ENCODE measurements at regions not wholly inside any gene's neighbourhood (a gene's known extent, or its start where the extent isn't known, plus 50 kb on each side); places are given as distances from the start of the nearest gene placed in this dataset.

DNA sequence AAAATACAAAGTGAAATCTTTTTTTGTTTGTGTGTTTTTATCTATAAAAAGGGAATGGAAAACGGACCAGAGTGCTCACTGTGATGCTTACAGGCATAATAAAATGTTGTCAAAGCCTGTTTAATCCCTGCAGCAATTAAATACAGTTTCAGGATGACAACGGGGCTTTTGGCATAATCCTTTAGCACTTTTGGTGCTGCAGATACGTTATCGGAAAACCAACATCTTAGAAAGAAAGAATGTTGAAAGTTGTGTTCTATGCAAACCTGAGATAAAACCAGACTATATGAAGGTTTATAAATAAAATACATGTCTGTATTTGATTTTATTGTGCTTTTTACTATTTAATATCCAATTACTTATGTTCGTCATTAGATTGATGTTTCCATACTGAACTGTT is 307.4 kb upstream of the DAB2 start:
- Histone ChIP-seq H3K27ac (ENCODE audit: insufficient read depth, low read length) (no peak overlapping the region), H2AFZ (ENCODE audit: low read length) (no peak overlapping the region), H3K4me2 (ENCODE audit: extremely low read depth, insufficient read depth, low read length) (no peak overlapping the region), H4K20me1 (ENCODE audit: control insufficient read depth, extremely low read depth, insufficient read depth, low read length) (no peaks in the 10 kb centered on the region), H3K27me3 (ENCODE audit: control insufficient read depth, insufficient read depth, low read length) (no peaks in the 10 kb centered on the region), H3K9ac (ENCODE audit: insufficient read depth, low read length) (no peak overlapping the region), H3K79me2 (ENCODE audit: control insufficient read depth, insufficient read depth, low read length) (no peaks in the 10 kb centered on the region), H3K9me3 (ENCODE audit: control insufficient read depth, insufficient read depth, low read depth, low read length) (no peaks in the 10 kb centered on the region), H3K4me3 (replicated peaks in 1 of 4; ENCODE audit: control extremely low read depth in 1 of 4, insufficient read depth in 1 of 4, low read depth in 3 of 4, low read length in 4 of 4) (no peak overlapping the region), H3K36me3 (ENCODE audit: control insufficient read depth, insufficient read depth, low read length) (no peaks in the 10 kb centered on the region), H3K4me1 (ENCODE audit: control insufficient read depth, extremely low read depth, insufficient read depth, low read length) (no peaks in the 10 kb centered on the region)
- DNase-seq (ENCODE audit: low read depth in 2 of 2), result no peak
- TF ChIP-seq EZH2 (IDR thresholded peaks at IDR 0.05; ENCODE audit: low read length, missing control alignments), result no peak
- TF ChIP-seq, protein P1, sequence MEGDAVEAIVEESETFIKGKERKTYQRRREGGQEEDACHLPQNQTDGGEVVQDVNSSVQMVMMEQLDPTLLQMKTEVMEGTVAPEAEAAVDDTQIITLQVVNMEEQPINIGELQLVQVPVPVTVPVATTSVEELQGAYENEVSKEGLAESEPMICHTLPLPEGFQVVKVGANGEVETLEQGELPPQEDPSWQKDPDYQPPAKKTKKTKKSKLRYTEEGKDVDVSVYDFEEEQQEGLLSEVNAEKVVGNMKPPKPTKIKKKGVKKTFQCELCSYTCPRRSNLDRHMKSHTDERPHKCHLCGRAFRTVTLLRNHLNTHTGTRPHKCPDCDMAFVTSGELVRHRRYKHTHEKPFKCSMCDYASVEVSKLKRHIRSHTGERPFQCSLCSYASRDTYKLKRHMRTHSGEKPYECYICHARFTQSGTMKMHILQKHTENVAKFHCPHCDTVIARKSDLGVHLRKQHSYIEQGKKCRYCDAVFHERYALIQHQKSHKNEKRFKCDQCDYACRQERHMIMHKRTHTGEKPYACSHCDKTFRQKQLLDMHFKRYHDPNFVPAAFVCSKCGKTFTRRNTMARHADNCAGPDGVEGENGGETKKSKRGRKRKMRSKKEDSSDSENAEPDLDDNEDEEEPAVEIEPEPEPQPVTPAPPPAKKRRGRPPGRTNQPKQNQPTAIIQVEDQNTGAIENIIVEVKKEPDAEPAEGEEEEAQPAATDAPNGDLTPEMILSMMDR (conservative IDR thresholded peaks at IDR 0.05 in 1 of 2, IDR thresholded peaks at IDR 0.05 in 1 of 2; ENCODE audit: low read depth in 1 of 2, low read length in 2 of 2), result no peak

DNA sequence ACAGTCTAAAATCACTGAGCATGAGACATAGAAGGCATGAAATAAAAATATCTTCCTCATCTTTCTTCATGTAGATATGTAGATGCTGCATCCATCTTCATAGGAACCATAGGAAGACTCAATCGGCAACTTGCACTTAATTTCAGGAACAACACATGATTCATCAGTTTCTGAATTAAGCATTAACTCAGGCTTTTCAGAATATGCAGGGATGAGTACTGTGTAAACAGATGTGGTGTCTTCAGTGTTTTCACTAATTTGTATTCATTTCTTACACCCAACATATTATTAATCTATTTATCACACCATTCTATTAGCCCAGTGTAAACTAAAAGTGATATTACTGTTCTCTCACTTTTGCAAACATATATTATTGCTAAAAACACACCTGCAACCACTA is 305.9 kb upstream of the DAB2 start:
- no peaks in the 10 kb centered on the region for H3K4me1 ChIP-seq (ENCODE audit: control insufficient read depth, extremely low read depth, insufficient read depth, low read length)
- H3K4me3 ChIP-seq (replicated peaks in 1 of 4; ENCODE audit: control extremely low read depth in 1 of 4, insufficient read depth in 1 of 4, low read depth in 3 of 4, low read length in 4 of 4), result no peak overlapping the region
- no peaks in the 10 kb centered on the region for H3K9me3 ChIP-seq (ENCODE audit: control insufficient read depth, insufficient read depth, low read depth, low read length)
- TF ChIP-seq, protein P1 (conservative IDR thresholded peaks at IDR 0.05 in 1 of 2, IDR thresholded peaks at IDR 0.05 in 1 of 2; ENCODE audit: low read depth in 1 of 2, low read length in 2 of 2), result no peak
- TF ChIP-seq EZH2 (IDR thresholded peaks at IDR 0.05; ENCODE audit: low read length, missing control alignments), result no peak
- H3K27me3 ChIP-seq (ENCODE audit: control insufficient read depth, insufficient read depth, low read length), result no peaks in the 10 kb centered on the region
- DNase-seq (ENCODE audit: low read depth in 2 of 2), result no peak
- no peak overlapping the region for H3K9ac ChIP-seq (ENCODE audit: insufficient read depth, low read length)
- H3K36me3 ChIP-seq (ENCODE audit: control insufficient read depth, insufficient read depth, low read length), result no peaks in the 10 kb centered on the region
- H3K27ac ChIP-seq (ENCODE audit: insufficient read depth, low read length), result no peak overlapping the region
- H4K20me1 ChIP-seq (ENCODE audit: control insufficient read depth, extremely low read depth, insufficient read depth, low read length), result no peaks in the 10 kb centered on the region
- H3K79me2 ChIP-seq (ENCODE audit: control insufficient read depth, insufficient read depth, low read length), result no peaks in the 10 kb centered on the region
- no peak overlapping the region for H2AFZ ChIP-seq (ENCODE audit: low read length)
- no peak overlapping the region for H3K4me2 ChIP-seq (ENCODE audit: extremely low read depth, insufficient read depth, low read length)

DNA sequence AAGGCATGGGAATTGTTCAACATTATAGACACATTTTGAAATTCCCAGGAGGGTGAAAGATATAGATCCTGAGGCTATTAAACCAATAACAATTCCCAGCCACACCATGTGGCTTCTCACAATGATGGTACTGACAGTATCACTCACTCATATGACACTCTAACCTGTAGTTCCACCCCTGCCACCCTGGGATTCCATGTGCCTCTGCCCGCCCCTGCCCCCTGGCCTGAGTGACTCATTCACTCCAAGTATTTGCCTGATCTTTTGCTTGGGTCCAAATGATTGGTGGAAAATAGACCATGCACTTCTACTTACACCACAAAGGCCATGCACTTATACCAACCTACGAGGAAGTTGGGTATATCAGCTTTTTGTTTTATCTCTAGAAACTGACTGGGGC is 305.2 kb upstream of the DAB2 start:
- Histone ChIP-seq H3K27me3 (ENCODE audit: control insufficient read depth, insufficient read depth, low read length) (no peaks in the 10 kb centered on the region), H3K79me2 (ENCODE audit: control insufficient read depth, insufficient read depth, low read length) (no peaks in the 10 kb centered on the region), H3K4me3 (replicated peaks in 1 of 4; ENCODE audit: control extremely low read depth in 1 of 4, insufficient read depth in 1 of 4, low read depth in 3 of 4, low read length in 4 of 4) (no peak overlapping the region), H4K20me1 (ENCODE audit: control insufficient read depth, extremely low read depth, insufficient read depth, low read length) (no peaks in the 10 kb centered on the region), H3K9me3 (ENCODE audit: control insufficient read depth, insufficient read depth, low read depth, low read length) (no peaks in the 10 kb centered on the region), H3K36me3 (ENCODE audit: control insufficient read depth, insufficient read depth, low read length) (no peaks in the 10 kb centered on the region), H3K4me1 (ENCODE audit: control insufficient read depth, extremely low read depth, insufficient read depth, low read length) (no peaks in the 10 kb centered on the region), H3K4me2 (ENCODE audit: extremely low read depth, insufficient read depth, low read length) (no peak overlapping the region), H3K9ac (ENCODE audit: insufficient read depth, low read length) (no peak overlapping the region), H2AFZ (ENCODE audit: low read length) (no peak overlapping the region), H3K27ac (ENCODE audit: insufficient read depth, low read length) (no peak overlapping the region)
- no peak for DNase-seq (ENCODE audit: low read depth in 2 of 2)
- TF ChIP-seq, protein P1 (conservative IDR thresholded peaks at IDR 0.05 in 1 of 2, IDR thresholded peaks at IDR 0.05 in 1 of 2; ENCODE audit: low read depth in 1 of 2, low read length in 2 of 2), result no peak
- no peak for TF ChIP-seq EZH2 (IDR thresholded peaks at IDR 0.05; ENCODE audit: low read length, missing control alignments)

Measured in fibroblast of lung (primary cell).